Activated CD4-positive, alpha-beta T cell treated with anti-CD3 and anti-CD28 coated beads, Interleukin-2, amount 10 ng/mL, durations not matched to agents 24 days and 14 days (primary cell): ENCODE measurements at regions not wholly inside any gene's neighbourhood (a gene's known extent, or its start where the extent isn't known, plus 50 kb on each side); places are given as distances from the start of the nearest gene placed in this dataset.
"Not testable (repeated sequence)": the region's sequence is repeated elsewhere in the genome, so short reads cannot be mapped to it uniquely, and the experiment has no call there.

ENCODE experiments used
- DNase-seq: peaks from one replicate; pipeline ENCODE4 v3.0.0; 2022
- H3K27ac Mint-ChIP-seq: one replicate; pipeline ENCODE4 v1.8.0; 2022; ENCODE audit warnings: mild to moderate bottlenecking, mixed read lengths
- H3K27me3 Mint-ChIP-seq: one replicate; pipeline ENCODE4 v1.8.0; 2022; ENCODE audit warnings: mixed read lengths
- H3K36me3 Mint-ChIP-seq: one replicate; pipeline ENCODE4 v1.8.0; 2022; ENCODE audit warnings: low read depth, mild to moderate bottlenecking, mixed read lengths
- H3K4me1 Mint-ChIP-seq: one replicate; pipeline ENCODE4 v1.8.0; 2021; ENCODE audit warnings: mixed read lengths
- H3K4me3 Mint-ChIP-seq: one replicate; pipeline ENCODE4 v1.8.0; 2022; ENCODE audit warnings: mild to moderate bottlenecking, moderate library complexity, mixed read lengths
- H3K9me3 Mint-ChIP-seq: one replicate; pipeline ENCODE4 v1.8.0; 2021; ENCODE audit warnings: mixed read lengths
- intact Hi-C: fragments of 100-400 bp; cut with micrococcal nuclease; formaldehyde crosslinking; loops from one replicate; pipeline ENCODE4 v1.15.1; 2023

DNA sequence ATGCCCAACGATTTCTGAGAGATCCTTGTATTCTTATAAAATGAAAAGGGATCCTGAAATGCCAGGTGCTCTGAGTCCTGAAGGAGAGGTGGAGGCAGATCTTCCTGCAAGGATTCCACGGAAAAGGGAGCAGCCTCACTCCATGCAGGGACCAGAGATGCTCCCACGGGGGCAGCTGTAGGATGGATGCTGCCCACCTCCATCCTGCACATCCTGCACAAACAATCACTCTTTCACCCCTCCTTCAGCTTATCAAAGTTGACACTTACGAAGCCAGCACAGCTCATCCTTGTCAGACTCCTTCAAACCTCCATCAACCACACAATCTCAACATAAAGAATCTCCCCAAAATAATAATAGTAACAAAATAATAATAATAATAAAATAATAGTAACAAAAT is 119.1 kb downstream of the GGTLC2 start:
- H3K4me3 Mint-ChIP-seq = no peak overlapping the region
- intact Hi-C loops = no loop called here
- DNase-seq = no peak
- H3K36me3 Mint-ChIP-seq = no peaks in the 10 kb centered on the region
- H3K9me3 Mint-ChIP-seq = no peaks in the 10 kb centered on the region
- H3K27me3 Mint-ChIP-seq = peaks cover 21% of the 10 kb centered on the region
- no peaks in the 10 kb centered on the region for H3K4me1 Mint-ChIP-seq
- no peak overlapping the region for H3K27ac Mint-ChIP-seq

DNA sequence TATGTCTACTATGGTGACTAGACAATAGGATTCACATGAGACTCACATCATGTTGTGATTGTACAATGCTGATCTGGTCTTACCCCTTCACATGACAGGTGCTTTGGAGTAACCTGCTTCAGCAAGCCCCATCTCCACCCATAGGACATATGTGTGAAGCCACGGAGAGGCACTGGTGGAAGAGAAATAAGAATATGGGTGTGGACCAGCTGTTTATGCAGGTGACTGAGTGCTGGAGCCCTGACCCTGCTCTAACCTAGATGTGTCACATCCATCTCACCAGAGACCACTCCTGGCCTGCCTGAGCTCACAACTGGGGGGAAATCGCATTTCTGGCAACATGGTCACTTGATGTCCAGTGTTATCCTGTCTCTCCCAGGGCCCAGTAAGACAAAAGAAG is 119.7 kb downstream of the GGTLC2 start:
- Mint-ChIP-seq H3K4me1 (no peaks in the 10 kb centered on the region), H3K27me3 (peaks cover 27% of the 10 kb centered on the region), H3K36me3 (no peaks in the 10 kb centered on the region), H3K27ac (no peak overlapping the region), H3K4me3 (no peak overlapping the region), H3K9me3 (no peaks in the 10 kb centered on the region)
- DNase-seq = no peak
- intact Hi-C loops = no loop called here

DNA sequence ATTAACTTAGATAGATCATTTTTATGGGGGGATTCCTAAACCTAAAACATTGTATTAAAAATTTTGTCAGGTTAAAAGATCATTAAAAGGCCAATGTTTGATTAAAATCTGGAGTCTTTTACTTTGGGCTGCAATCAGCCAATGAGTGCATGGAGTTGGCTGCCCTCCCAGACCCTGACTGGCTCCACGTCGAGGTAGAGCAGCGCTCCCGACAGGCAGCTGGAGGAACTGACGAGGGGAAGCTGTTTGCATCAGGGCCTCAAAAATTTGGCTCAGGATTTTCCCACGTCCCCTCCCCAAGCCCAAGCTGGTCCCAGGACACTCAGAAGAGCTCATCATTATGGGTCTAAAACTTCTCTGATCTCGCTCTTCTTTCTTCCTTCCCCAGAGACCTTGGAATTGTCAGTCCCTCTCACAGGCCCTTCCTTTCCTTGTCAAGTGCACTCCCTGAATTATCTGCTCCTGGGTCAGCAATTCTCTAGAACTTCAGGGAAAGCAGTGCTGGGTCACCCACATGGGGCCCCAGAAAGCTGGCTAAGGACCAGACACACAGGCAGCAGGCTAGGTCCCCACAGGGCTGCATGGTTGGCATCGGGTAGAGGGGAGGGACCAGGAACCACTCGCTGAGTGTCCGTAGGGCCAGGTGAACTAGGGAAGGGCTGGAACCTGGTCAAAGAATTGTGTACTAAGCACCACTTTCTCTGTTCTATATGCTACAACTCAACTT is 119.6 kb upstream of the IGLL5 start:
- H3K9me3 Mint-ChIP-seq = no peaks in the 10 kb centered on the region
- H3K36me3 Mint-ChIP-seq = no peaks in the 10 kb centered on the region
- no peak overlapping the region for H3K4me3 Mint-ChIP-seq
- peaks cover 30% of the 10 kb centered on the region for H3K27me3 Mint-ChIP-seq
- H3K4me1 Mint-ChIP-seq = no peaks in the 10 kb centered on the region
- H3K27ac Mint-ChIP-seq = no peak overlapping the region
- intact Hi-C loops = no loop called here
- DNase-seq = no peak

- H3K4me3 Mint-ChIP-seq = no peak overlapping the region
- no peaks in the 10 kb centered on the region for H3K36me3 Mint-ChIP-seq
- H3K27me3 Mint-ChIP-seq = peaks cover 30% of the 10 kb centered on the region
- intact Hi-C loops = no loop called here
- H3K4me1 Mint-ChIP-seq = no peaks in the 10 kb centered on the region
- H3K27ac Mint-ChIP-seq = no peak overlapping the region
- DNase-seq = no peak
- H3K9me3 Mint-ChIP-seq = no peaks in the 10 kb centered on the region
Measured at GRCh38 chr22:22768885-22769284, 118.7 kb upstream of the IGLL5 start.

- no peaks in the 10 kb centered on the region for H3K36me3 Mint-ChIP-seq
- H3K27ac Mint-ChIP-seq = no peak overlapping the region
- intact Hi-C loops = no loop called here
- no peak overlapping the region for H3K4me3 Mint-ChIP-seq
- H3K27me3 Mint-ChIP-seq = peaks cover 30% of the 10 kb centered on the region
- no peaks in the 10 kb centered on the region for H3K4me1 Mint-ChIP-seq
- no peaks in the 10 kb centered on the region for H3K9me3 Mint-ChIP-seq
- no peak for DNase-seq
Measured at GRCh38 chr22:22769434-22770279, 118.0 kb upstream of the IGLL5 start.

DNA sequence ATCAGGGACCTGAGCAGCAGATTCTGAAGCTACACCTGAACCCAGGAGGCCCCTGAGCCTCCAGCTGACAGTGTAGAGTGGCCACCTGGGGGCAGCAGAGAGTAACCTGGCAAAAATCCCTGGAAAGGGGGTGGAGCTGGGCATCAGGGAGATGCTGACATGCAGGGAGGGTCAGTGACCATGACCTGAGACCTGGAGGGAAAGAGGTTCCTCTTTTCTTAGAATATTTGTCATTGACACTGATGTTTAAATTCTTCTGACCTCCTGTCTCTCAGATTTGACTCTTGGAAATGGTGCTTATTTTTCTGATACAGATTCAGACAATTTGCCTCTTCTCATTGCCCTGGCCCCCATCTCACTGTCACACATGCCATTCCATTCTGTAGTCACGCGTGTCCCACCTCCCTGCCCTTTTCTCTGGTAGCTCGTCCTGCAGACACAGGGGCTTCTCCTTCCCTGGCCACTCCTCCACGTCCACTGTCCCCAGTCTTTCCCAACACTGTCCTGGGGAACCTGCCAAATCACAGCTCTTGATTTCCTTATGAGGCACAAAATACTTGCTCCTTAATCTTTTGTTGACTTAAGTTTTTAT is 117.2 kb upstream of the IGLL5 start:
- H3K9me3 Mint-ChIP-seq = no peaks in the 10 kb centered on the region
- peaks cover 28% of the 10 kb centered on the region for H3K27me3 Mint-ChIP-seq
- H3K36me3 Mint-ChIP-seq = no peaks in the 10 kb centered on the region
- no peaks in the 10 kb centered on the region for H3K4me1 Mint-ChIP-seq
- no peak overlapping the region for H3K27ac Mint-ChIP-seq
- intact Hi-C loops = no loop called here
- H3K4me3 Mint-ChIP-seq = no peak overlapping the region
- DNase-seq = peak; percentile 81

DNA sequence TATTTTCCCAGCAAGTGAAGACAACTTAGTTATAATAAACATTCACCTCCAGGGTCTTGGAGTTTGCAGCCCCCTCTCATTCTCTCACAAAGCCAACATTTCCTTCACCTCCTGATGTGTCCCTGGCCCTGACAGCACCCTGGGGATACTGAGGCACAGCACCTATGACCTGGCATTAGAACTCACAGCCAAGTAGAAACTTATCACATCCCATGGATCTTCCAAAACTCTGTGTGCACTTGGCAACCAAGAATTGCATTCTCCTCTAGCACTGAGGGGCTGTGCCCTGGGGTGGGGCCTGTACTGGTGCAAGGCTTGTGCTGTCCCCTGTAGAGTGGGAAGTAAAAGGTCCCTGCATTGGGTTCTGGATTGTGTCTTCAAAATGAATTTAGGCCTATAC is 116.7 kb upstream of the IGLL5 start:
- no peak for DNase-seq
- intact Hi-C loops = no loop called here
- Mint-ChIP-seq H3K27me3 (peaks cover 31% of the 10 kb centered on the region), H3K27ac (no peak overlapping the region), H3K4me1 (no peaks in the 10 kb centered on the region), H3K9me3 (no peaks in the 10 kb centered on the region), H3K36me3 (no peaks in the 10 kb centered on the region), H3K4me3 (no peak overlapping the region)

DNA sequence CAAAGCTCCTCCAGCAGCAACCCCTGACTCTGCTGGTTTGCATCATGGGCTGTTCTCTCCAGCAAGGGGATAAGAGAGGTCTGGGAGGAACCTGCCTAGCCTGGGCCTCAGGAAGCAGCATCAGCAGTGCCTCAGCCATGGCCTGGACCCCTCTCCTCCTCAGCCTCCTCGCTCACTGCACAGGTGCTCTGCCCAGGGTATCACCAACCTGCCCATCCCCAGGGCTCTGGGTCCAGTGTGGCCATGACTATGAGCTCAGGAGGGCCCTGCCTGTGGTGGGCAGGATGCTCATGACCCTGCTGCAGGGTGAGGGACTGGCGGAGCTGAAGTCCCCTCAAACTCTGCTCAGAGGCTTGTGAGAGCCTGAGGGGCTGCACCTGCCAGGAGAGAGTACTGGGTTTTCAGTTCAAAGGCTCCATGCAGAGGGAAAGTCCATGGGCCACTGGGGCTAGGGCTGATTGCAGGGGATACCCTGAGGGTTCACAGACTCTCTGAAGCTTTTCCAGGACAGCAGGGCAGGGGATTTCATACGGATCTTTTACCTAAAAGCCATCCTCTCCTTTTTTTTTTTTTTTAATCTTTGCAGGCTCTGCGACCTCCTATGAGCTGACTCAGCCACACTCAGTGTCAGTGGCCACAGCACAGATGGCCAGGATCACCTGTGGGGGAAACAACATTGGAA is 115.8 kb upstream of the IGLL5 start:
- intact Hi-C loops = no loop called here
- no peak for DNase-seq
- no peaks in the 10 kb centered on the region for H3K9me3 Mint-ChIP-seq

GRCh38 chr22:22772396-22772795 is 115.2 kb upstream of the IGLL5 start:
- no peaks in the 10 kb centered on the region for H3K36me3 Mint-ChIP-seq

More for the DNA sequence above, 115.8 kb upstream of the IGLL5 start:
- Mint-ChIP-seq H3K27ac (no peak overlapping the region), H3K4me3 (no peak overlapping the region), H3K36me3 (no peaks in the 10 kb centered on the region), H3K27me3 (peaks cover 26% of the 10 kb centered on the region), H3K4me1 (no peaks in the 10 kb centered on the region)

DNA sequence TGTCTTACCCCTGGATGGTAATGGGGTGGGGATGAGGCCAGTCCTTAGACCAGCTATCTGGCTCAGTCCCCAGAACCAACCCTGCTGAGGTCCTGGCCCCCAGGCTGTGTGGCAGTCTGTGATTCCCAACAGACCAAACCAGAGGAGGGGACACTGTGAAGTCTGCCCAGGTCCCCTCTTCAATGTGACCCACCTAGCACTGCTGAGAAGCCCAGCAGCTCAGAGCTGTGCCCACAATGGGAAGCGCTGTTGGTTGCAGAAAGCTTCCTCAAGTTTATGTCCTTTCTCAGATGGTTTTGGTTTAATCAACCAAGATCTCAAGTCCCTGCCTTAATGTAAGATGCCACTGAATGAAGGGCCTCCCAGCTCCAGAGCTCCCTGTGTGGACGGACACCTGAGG is 114.7 kb upstream of the IGLL5 start:
- H3K9me3 Mint-ChIP-seq = no peaks in the 10 kb centered on the region
- no peak overlapping the region for H3K4me3 Mint-ChIP-seq
- H3K4me1 Mint-ChIP-seq = no peaks in the 10 kb centered on the region
- DNase-seq = no peak
- no peak overlapping the region for H3K27ac Mint-ChIP-seq
- H3K27me3 Mint-ChIP-seq = peaks cover 32% of the 10 kb centered on the region
- no peaks in the 10 kb centered on the region for H3K36me3 Mint-ChIP-seq
- intact Hi-C loops = no loop called here

More at GRCh38 chr22:22772396-22772795, 115.2 kb upstream of the IGLL5 start:
- intact Hi-C loops = no loop called here
- DNase-seq = no peak
- Mint-ChIP-seq H3K4me3 (no peak overlapping the region), H3K27ac (no peak overlapping the region), H3K27me3 (peaks cover 30% of the 10 kb centered on the region), H3K4me1 (no peaks in the 10 kb centered on the region), H3K9me3 (no peaks in the 10 kb centered on the region)

- Mint-ChIP-seq H3K9me3 (no peaks in the 10 kb centered on the region), H3K36me3 (no peaks in the 10 kb centered on the region), H3K4me3 (no peak overlapping the region), H3K4me1 (no peaks in the 10 kb centered on the region), H3K27me3 (peaks cover 26% of the 10 kb centered on the region), H3K27ac (no peak overlapping the region)
- DNase-seq = no peak
- intact Hi-C loops = no loop called here
Measured at GRCh38 chr22:22773427-22773826, 114.2 kb upstream of the IGLL5 start.

DNA sequence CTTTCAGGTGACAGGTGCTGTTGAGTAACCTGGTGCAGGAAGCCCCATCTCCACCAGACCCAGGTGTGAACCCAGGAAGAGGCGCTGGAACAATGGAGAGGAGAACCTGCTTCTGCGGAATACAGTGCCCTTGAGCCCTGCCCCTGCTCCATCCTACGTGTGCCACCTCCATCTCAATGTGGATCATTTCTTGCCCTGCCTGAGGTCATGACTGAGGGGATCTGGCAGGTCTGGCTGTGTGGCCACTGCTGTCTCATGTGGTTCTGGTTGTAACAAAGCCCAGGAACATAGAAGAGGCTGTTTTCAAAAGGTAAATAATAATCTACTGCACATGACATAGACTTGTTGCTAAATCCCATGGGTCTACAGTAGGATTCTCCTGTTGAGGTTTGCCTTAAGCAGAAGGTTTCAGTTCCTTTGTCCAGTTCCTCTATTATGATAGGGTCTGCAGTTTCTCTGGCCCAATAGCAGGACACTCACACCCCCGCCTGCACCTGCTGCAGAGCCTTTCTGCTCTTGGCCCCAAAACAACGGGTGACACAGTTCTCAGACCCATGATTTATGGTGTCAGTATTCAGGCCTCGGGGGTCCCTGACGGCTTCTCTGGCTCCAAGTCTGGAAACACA is 113.5 kb upstream of the IGLL5 start:
- H3K9me3 Mint-ChIP-seq = no peaks in the 10 kb centered on the region
- H3K36me3 Mint-ChIP-seq = no peaks in the 10 kb centered on the region
- intact Hi-C loops = no loop called here
- H3K27ac Mint-ChIP-seq = no peak overlapping the region
- H3K4me1 Mint-ChIP-seq = no peaks in the 10 kb centered on the region
- DNase-seq = no peak
- no peak overlapping the region for H3K4me3 Mint-ChIP-seq
- H3K27me3 Mint-ChIP-seq = peaks cover 20% of the 10 kb centered on the region

- intact Hi-C loops, H3K4me1 Mint-ChIP-seq, DNase-seq, H3K27ac Mint-ChIP-seq, H3K9me3 Mint-ChIP-seq, H3K4me3 Mint-ChIP-seq, H3K36me3 Mint-ChIP-seq: not testable (repeated sequence)
- H3K27me3 Mint-ChIP-seq = peaks cover 20% of the 10 kb centered on the region
Measured at GRCh38 chr22:22774762-22775161, 112.9 kb upstream of the IGLL5 start.
